HG03135 (cell line): ENCODE measurements at regions not wholly inside any gene's neighbourhood (a gene's known extent, or its start where the extent isn't known, plus 50 kb on each side); places are given as distances from the start of the nearest gene placed in this dataset.
"Not testable (repeated sequence)": the region's sequence is repeated elsewhere in the genome, so short reads cannot be mapped to it uniquely, and the experiment has no call there.

Experiments
- ATAC-seq: cut with Tn5 transposase; IDR thresholded peaks from one replicate; pipeline ENCODE4 v1.9.1; 2021; ENCODE audit warnings: mild to moderate bottlenecking, moderate library complexity; ENCODE audit not compliant: unreplicated experiment

DNA sequence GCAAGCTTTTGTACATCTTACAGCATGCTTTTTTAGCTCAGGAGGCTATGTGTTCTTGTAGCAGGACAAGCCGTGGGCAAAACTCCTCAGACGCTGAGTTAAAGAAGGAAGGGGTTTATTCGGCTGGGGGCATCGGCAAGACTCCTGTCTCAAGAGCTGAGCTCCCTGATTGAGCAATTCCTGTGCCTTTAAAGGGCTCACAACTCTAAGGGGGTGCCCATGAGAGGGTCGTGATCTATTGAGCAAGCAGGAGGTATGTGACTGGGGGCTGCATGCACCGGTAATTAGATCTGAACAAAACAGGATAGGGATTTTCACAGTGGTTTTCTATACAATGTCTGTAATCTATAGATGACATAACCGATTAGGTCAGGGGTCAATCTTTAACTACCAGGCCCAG lies 456.3 kb downstream of the TMEM135 start:
- ATAC-seq = not testable (repeated sequence)

DNA sequence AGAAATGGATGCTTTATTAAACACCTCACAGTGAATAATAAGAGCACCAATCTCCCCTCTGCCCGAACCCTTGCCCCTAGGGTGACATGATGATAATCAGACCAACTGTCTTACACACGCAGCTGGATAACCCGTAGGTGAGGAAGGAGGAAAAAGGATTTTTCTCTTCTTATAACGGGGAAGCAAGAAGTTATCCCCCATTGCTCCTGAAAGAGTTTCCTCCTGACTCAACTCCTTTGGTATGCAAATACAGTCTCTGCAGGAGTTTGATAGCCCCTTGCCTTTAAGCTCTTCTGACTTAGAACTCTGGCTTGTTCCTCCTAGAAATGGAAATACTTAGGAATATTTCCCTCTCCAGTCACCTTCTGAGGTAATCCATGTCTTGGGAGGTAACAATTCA lies 455.8 kb downstream of the TMEM135 start:
- ATAC-seq = no peak

DNA sequence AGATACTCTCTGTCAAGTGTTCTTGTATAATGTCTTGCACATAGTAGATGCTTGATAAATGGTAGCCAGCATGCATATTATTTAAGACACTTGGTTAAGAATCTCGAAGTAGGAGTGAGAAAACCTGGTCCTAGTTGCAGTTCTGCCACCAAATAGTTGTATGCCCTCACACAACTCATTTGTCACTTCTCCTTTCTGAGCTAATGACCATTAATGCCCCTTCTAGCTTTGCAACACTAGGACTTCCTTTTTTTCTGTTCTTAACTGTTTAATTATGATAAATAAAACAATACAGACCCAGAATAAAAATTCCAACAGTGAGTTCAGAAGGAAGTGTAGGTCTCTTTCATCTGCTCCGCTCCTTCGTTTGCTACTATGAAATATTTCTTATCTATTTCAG lies 453.6 kb downstream of the TMEM135 start:
- no peak for ATAC-seq

DNA sequence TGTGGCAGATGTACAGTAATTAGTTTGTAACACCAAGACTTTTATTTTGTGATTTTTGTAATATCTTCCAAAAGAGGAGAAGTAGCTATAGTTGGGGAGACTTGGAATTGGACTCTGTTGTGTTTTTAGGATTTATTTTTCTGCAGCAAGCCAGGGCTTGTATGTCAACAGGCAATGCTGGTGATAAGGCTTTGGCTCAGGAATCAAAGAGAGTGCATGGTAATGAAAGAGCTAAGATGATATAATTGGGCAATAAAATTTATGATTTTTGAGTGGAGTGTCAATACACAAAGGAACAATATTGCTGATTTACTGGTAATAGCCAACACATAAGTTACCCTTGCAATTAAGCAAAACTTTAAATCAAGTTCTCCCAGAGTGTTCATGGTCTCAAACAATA lies 452.9 kb downstream of the TMEM135 start:
- ATAC-seq = no peak

DNA sequence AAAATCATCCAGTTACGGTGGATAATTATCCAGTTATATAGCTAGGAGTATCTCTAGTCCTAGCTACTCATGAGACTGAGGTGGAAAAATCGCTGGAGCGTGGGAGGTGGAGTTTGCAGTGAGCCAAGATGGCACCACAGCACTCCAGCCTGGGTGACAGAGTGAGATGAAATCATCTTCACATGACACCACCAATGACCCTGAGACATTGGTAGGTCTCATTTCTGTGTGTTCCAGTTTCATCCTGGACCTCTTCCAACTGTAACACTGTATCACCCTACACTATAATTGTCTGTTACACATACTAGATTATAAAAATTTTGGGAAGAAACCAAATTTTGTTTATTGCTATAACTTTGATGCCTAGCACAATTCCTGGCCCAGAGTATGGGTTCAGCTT lies 446.8 kb downstream of the TMEM135 start:
- ATAC-seq = no peak

- ATAC-seq = no peak
Observed at GRCh38 chr11:87477321-87477720, 439.6 kb downstream of the TMEM135 start.

GRCh38 chr11:87473174-87473573 lies 435.4 kb downstream of the TMEM135 start:
- ATAC-seq = no peak

DNA sequence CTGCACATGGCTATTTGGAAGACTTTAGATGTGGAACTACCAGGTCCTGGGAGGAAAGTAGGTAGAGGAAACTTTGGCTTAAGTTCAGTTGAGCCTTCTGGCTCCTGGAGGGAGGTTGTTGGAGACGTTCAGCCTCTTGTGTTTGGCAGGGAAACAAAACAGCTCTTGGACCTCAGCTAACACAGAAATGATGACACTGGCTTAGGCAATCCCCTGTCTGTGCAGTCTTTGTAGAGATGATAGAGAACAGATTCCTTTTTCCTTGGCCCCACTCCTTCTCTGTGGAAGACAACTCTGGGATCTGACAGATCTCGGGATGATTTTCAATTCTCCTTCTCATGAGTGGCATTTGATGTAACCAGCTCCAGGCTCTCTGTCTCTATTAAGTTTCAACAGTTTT lies 428.5 kb downstream of the TMEM135 start:
- no peak for ATAC-seq

GRCh38 chr11:87465716-87466115 lies 428.0 kb downstream of the TMEM135 start:
- ATAC-seq = no peak

GRCh38 chr11:87463486-87464102 lies 425.9 kb downstream of the TMEM135 start:
- ATAC-seq = no peak

DNA sequence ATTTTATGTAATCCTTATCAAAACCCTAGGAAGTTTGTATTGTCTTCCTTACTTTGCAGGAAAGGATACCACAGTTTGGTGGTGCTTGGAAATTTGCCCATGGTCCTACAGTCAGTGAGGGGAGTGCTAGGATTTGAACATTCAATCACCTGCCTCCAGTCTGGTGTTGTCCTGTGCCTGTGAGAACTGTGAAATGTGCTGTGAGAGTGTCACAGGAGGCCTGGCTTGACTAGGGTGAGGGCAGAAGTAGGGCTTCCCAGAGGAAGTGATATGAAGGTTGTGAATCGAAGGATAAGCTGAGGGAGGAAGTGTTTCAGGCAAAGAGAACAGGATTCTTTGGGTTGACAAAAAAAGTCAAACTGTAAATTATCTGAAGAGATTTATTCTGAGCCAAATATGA lies 424.4 kb downstream of the TMEM135 start:
- no peak for ATAC-seq

DNA sequence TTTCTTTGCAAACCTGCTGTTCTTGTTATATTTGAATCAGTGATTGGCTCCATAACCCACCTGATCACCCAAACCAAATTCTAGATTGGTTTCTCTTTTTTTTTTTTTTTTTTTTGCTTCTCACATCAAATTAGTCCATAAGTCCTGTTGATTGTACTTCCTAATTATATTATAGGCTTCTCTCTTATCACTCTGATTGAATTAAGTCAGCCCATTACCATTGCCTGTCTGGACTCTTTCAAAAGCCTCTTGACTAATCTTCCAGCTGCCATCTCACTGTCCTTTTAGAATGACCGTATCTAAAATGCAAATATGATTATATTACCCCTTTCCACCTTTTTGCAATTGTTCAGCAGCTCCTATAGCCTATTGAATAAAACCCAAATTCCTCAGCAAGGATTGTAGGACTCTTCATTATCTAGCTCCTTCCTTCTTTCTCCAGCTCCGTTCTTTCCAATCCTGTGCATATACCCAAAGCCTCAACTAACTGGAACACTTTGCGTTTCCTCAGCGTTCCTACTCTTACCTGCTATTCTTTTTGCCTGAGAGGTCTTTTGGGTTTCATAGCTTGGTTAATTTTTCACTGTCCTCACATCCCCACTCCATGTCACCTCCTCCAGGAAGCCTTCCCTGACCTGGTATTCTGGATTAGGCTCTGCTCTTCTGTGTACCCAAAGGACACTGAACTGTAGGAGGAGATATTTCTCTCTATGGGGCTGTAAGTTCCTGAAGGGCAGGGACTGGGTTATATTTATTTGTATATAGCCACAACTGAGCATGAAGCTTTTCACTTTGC lies 423.3 kb downstream of the TMEM135 start:
- no peak for ATAC-seq

DNA sequence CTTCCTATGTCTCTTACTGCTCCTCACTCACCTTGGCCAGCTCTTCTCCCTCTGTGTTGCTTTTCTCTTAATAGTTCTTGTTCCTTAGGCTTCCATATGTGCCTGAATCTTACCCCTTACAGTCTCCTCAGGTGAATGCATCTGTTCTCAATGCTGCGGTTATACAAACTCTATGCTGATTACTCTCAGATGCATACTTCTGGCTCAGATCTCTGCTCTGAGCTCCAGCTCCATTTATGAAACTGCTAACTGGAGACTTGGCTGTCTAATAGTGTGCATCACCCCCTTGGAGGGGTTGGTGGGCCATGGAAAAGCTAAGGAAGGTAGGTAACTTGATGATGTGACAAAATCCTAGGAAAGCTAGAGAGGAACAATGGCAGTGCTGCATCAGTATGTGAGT lies 422.5 kb downstream of the TMEM135 start:
- no peak for ATAC-seq

- ATAC-seq = no peak
Observed at GRCh38 chr11:87459351-87459750, 421.6 kb downstream of the TMEM135 start.

- no peak for ATAC-seq
Observed at GRCh38 chr11:87456499-87456898, 418.8 kb downstream of the TMEM135 start.

- ATAC-seq = no peak
Observed at GRCh38 chr11:87455180-87455579, 417.4 kb downstream of the TMEM135 start.

GRCh38 chr11:87454241-87454640 lies 416.5 kb downstream of the TMEM135 start:
- ATAC-seq = no peak

DNA sequence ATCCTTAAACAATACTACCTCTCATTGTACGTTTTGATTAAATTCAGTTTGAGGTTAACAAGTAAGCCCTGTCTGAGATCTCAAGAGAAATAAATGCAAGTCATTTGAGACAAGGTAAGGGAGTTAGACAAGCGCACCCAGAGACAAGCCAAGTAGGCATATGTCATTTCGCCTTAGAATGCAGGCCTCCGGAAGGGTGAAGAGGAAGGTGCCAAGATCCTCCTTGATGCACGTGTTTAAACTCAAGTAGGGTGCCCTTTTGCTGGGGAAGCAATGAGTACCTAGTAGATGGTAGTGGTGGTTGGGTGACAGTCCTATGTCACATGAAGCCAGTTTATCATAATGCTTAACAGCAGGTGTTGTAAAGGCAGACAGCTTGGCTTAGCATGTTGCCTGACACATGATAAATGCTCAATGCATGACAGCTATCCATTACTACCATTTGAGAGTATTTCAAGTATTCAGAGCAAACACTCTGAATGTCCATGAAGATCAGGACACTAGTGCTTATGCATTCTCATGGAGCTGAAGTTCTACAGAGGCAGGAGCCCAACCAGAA lies 415.9 kb downstream of the TMEM135 start:
- no peak for ATAC-seq

DNA sequence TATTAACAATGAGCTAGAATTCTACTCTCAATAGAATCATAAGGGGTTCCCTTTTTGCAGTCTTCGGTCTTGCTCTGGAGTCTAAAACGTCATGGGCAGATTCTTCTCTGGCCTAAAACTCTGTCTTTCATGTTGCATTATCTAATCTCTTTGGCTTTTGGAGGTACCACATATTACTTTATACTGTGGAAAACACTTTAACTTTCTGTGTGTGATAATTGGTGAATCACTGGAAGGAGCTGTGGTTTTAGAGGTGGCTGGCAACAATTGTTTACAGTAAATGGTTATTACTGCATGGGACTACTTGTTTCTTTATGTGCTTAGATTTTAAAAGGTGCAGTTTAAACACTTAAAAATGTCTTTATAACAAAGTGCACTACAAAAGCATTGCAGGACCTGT lies 414.3 kb downstream of the TMEM135 start:
- not testable (repeated sequence) for ATAC-seq

GRCh38 chr11:87451395-87451794 lies 413.7 kb downstream of the TMEM135 start:
- ATAC-seq = no peak

DNA sequence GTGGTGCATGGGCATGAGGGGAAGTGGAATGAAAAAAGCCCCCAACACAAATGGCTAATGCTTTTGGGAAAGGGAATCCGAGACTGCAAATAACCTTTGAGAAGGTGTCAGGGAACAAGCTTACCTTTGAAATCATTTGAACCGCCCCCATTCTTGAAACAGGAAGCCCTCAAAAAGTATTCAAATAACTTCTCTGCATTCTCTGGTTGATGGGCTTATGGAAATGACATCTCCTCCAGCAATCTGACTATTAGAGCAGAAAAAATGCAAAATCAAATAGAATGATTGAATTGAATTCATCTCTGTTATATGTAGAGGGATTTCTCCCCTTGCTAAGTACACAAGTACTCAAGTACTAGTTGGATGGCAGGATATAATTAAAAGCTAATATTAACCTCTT lies 409.9 kb downstream of the TMEM135 start:
- ATAC-seq = no peak

- ATAC-seq = no peak
Observed at GRCh38 chr11:87444993-87445392, 407.3 kb downstream of the TMEM135 start.
